ENCODE measurements at regions not wholly inside any gene's neighbourhood (a gene's known extent, or its start where the extent isn't known, plus 50 kb on each side); places are given as distances from the start of the nearest gene placed in this dataset.

DNA sequence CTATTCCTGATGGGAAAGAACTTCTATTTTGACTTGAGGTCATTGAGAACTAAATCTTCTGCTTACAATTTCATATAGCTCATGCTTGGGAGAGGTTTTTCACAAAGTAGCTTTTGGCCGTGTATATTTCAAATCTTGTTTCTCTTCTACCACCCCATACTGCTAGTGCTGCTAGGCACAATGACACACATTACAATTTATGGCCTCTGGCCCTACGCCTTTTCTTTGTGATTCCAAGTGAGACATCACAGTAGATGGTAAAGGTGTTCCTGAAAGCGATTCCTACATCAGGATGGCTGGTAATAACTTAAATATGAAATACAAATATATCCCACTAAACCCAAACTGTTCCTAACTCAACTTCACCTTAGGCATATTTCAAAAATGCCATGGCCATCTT lies 101.1 kb downstream of the ATXN3L start:
- Histone ChIP-seq H3K27me3 (ENCODE audit: control insufficient read depth, insufficient read depth, low read length) (no peaks in the 10 kb centered on the region), H3K9me3 (ENCODE audit: control insufficient read depth, insufficient read depth, low read depth, low read length) (no peaks in the 10 kb centered on the region), H3K4me3 (ENCODE audit: low read depth in 2 of 2, low read length in 2 of 2) (no peak overlapping the region), H3K27ac (ENCODE audit: low read length) (no peak overlapping the region), H3K4me1 (ENCODE audit: control insufficient read depth, insufficient read depth, low read length) (peaks cover 13% of the 10 kb centered on the region), H3K36me3 (ENCODE audit: control insufficient read depth, insufficient read depth, low read length) (no peaks in the 10 kb centered on the region)
- in situ Hi-C loops (cut with HindIII; ENCODE audit: low pct_unique_long_range_greater_than_20kb, low sequenced_read_pairs) (no loop called here), intact Hi-C loops (cut with micrococcal nuclease; ENCODE audit: unreplicated experiment) (no loop called here)
- ChIA-PET CTCF (no interaction called here), POLR2A (no interaction called here)
- TF ChIP-seq POLR2AphosphoS5 (IDR thresholded peaks at IDR 0.05; ENCODE audit: low read depth, low read length) (no peak), SIN3A (IDR thresholded peaks at IDR 0.05; ENCODE audit: borderline replicate concordance, insufficient read depth, low read depth, low read length) (no peak), TCF7L2 (IDR thresholded peaks at IDR 0.05; ENCODE audit: low read depth, low read length) (no peak)
- TF ChIP-seq, protein P1, sequence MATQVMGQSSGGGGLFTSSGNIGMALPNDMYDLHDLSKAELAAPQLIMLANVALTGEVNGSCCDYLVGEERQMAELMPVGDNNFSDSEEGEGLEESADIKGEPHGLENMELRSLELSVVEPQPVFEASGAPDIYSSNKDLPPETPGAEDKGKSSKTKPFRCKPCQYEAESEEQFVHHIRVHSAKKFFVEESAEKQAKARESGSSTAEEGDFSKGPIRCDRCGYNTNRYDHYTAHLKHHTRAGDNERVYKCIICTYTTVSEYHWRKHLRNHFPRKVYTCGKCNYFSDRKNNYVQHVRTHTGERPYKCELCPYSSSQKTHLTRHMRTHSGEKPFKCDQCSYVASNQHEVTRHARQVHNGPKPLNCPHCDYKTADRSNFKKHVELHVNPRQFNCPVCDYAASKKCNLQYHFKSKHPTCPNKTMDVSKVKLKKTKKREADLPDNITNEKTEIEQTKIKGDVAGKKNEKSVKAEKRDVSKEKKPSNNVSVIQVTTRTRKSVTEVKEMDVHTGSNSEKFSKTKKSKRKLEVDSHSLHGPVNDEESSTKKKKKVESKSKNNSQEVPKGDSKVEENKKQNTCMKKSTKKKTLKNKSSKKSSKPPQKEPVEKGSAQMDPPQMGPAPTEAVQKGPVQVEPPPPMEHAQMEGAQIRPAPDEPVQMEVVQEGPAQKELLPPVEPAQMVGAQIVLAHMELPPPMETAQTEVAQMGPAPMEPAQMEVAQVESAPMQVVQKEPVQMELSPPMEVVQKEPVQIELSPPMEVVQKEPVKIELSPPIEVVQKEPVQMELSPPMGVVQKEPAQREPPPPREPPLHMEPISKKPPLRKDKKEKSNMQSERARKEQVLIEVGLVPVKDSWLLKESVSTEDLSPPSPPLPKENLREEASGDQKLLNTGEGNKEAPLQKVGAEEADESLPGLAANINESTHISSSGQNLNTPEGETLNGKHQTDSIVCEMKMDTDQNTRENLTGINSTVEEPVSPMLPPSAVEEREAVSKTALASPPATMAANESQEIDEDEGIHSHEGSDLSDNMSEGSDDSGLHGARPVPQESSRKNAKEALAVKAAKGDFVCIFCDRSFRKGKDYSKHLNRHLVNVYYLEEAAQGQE (IDR thresholded peaks at IDR 0.05; ENCODE audit: insufficient read depth in 1 of 2, low read depth in 2 of 2, low read length in 1 of 2): no peak
- TF ChIP-seq, protein P2, sequence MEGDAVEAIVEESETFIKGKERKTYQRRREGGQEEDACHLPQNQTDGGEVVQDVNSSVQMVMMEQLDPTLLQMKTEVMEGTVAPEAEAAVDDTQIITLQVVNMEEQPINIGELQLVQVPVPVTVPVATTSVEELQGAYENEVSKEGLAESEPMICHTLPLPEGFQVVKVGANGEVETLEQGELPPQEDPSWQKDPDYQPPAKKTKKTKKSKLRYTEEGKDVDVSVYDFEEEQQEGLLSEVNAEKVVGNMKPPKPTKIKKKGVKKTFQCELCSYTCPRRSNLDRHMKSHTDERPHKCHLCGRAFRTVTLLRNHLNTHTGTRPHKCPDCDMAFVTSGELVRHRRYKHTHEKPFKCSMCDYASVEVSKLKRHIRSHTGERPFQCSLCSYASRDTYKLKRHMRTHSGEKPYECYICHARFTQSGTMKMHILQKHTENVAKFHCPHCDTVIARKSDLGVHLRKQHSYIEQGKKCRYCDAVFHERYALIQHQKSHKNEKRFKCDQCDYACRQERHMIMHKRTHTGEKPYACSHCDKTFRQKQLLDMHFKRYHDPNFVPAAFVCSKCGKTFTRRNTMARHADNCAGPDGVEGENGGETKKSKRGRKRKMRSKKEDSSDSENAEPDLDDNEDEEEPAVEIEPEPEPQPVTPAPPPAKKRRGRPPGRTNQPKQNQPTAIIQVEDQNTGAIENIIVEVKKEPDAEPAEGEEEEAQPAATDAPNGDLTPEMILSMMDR (IDR thresholded peaks at IDR 0.05): no peak
- BruUV-seq (replicated peaks): no TSS peak
- DNase-seq (ENCODE audit: low read depth, low spot score) (no peak), ATAC-seq (no peak)

DNA sequence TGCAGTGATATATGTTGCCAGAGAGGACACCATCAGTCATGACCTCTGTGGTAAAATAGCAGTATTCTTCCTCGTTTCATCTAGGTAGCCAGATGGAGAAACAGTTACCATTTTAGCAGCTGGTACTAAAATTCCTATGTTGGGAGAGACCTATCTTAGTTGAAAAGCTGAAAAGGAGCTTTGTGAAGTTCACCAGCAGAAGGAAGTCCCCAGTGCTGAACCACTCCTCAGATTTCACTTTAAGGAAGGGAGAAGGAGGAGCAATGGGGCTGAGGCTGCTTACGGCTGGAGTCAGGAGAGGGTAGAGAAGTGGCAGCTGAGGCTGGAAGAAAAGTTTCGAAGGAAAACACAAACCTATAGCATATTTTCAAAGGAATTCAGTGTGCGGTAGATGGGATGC lies 103.7 kb downstream of the ATXN3L start:
- TF ChIP-seq TCF7L2 (IDR thresholded peaks at IDR 0.05; ENCODE audit: low read depth, low read length) (no peak), POLR2AphosphoS5 (IDR thresholded peaks at IDR 0.05; ENCODE audit: low read depth, low read length) (no peak)
- TF ChIP-seq, protein P1 (IDR thresholded peaks at IDR 0.05; ENCODE audit: insufficient read depth in 1 of 2, low read depth in 2 of 2, low read length in 1 of 2): no peak
- TF ChIP-seq, protein P2 (IDR thresholded peaks at IDR 0.05): no peak
- ChIA-PET CTCF (no interaction called here), POLR2A (no interaction called here)
- no TSS peak for BruUV-seq (replicated peaks)
- ATAC-seq (no peak), DNase-seq (ENCODE audit: low read depth, low spot score) (no peak)
- Histone ChIP-seq H3K4me1 (ENCODE audit: control insufficient read depth, insufficient read depth, low read length) (peaks cover 4% of the 10 kb centered on the region; the same call in 1 of the 2 replicates), H3K27ac (ENCODE audit: low read length) (peak overlapping the region; percentile 44; the same call in 1 of the 2 replicates), H3K9me3 (ENCODE audit: control insufficient read depth, insufficient read depth, low read depth, low read length) (no peaks in the 10 kb centered on the region), H3K4me3 (ENCODE audit: low read depth in 2 of 2, low read length in 2 of 2) (no peak overlapping the region), H3K27me3 (ENCODE audit: control insufficient read depth, insufficient read depth, low read length) (no peaks in the 10 kb centered on the region), H3K36me3 (ENCODE audit: control insufficient read depth, insufficient read depth, low read length) (no peaks in the 10 kb centered on the region)
- in situ Hi-C loops (cut with HindIII; ENCODE audit: low pct_unique_long_range_greater_than_20kb, low sequenced_read_pairs) (no loop called here), intact Hi-C loops (cut with micrococcal nuclease; ENCODE audit: unreplicated experiment) (no loop called here)
